Esophagus (tissue), 2 donors: ENCODE measurements at regions not wholly inside any gene's neighbourhood (a gene's known extent, or its start where the extent isn't known, plus 50 kb on each side); places are given as distances from the start of the nearest gene placed in this dataset.

ENCODE experiments used
- H3K27ac ChIP-seq, 2 donors: one replicate each; pipeline ENCODE4 v1.5.1; 2013; ENCODE audit warnings: low read depth in 2 of 2, mild to moderate bottlenecking in 2 of 2, inconsistent platforms in 1 of 2, low read length in 1 of 2, moderate library complexity in 1 of 2
- H3K27me3 ChIP-seq, 2 donors: one replicate each; pipeline ENCODE4 v1.6.1; 2013; ENCODE audit warnings: low read length in 2 of 2, control low read depth in 1 of 2, mild to moderate bottlenecking in 1 of 2; ENCODE audit not compliant: insufficient read depth in 2 of 2, control insufficient read depth in 1 of 2
- H3K36me3 ChIP-seq, 2 donors: one replicate each; pipeline ENCODE4 v1.6.1; 2013; ENCODE audit warnings: low read length in 1 of 2; ENCODE audit not compliant: control insufficient read depth in 2 of 2, insufficient read depth in 2 of 2
- H3K4me1 ChIP-seq, 2 donors: one replicate each; pipeline ENCODE4 v1.6.1; 2013; ENCODE audit warnings: low read length in 1 of 2; ENCODE audit not compliant: control insufficient read depth in 2 of 2, insufficient read depth in 2 of 2
- H3K4me3 ChIP-seq, 2 donors: one replicate each; pipeline ENCODE4 v1.5.1; 2013; ENCODE audit warnings: low read length in 2 of 2, mild to moderate bottlenecking in 2 of 2, low read depth in 1 of 2, moderate library complexity in 1 of 2
- H3K9me3 ChIP-seq, 2 donors: one replicate each; pipeline ENCODE4 v1.6.1; 2013; ENCODE audit warnings: mild to moderate bottlenecking in 2 of 2, low read depth in 1 of 2, low read length in 1 of 2, moderate library complexity in 1 of 2; ENCODE audit not compliant: control insufficient read depth in 2 of 2, insufficient read depth in 1 of 2
- WGBS, 2 donors: extraction: QIAGEN DNeasy Blood & Tissue Kit; methylation state at CpG; one replicate each; pipeline ENCODE4 v1.1.7; 2013; 5-methylcytosine and 5-hydroxymethylcytosine counted together
- donor health status: healthy with polysubstance abuse.
- donor health status: Bipolar disorder and iron deficiency.

DNA sequence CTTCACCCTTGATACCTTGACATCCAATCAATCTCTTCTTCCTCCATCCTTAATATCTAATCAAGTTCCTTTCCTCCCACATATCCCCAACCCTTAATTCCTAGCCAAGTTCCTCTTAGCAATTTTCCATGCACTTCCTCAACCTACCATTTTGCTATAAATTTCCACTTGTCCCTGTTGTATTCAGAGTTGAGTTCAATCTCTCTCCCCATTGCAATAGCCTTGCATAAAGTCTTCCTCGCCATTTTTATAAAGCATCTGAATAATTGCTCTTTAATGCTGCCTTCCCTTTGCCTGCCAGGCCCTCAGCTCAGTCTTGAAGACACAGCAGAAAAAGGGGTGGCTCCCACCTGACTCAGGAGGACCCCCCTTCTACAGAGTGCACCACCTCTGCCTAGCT lies 390.3 kb downstream of the HHIPL2 start:
- Histone ChIP-seq H3K27ac (no peak overlapping the region), H3K27me3 (no peaks in the 10 kb centered on the region), H3K36me3 (no peaks in the 10 kb centered on the region), H3K4me1 (no peaks in the 10 kb centered on the region), H3K9me3 (peaks cover 0 to 3% of the 10 kb centered on the region in 2 donors), H3K4me3 (no peak overlapping the region)
- 89 to 95% methylated on average over 1 of the region's 1 CpG for WGBS, 2 donors

DNA sequence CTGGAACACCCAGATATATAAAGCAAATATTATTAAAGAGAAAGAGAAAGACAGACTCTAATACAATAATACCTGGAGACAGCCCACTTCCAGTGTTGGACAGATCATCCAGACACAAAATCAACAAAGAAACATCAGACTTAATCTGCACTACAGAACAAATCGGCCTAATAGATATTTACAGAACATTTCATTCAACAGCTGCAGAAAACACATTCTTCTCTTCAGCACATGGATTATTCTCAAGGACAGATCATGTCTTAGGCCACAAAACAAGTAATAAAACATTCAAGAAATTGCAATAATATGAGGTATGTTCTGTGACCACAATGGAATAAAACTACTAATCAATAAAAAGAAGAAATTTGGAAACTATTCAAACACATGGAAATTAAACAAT lies 398.3 kb upstream of the DUSP10 start:
- no peaks in the 10 kb centered on the region for H3K4me1 ChIP-seq
- no peak overlapping the region for H3K27ac ChIP-seq
- WGBS, 2 donors: 31 to 33% methylated on average over 1 of the region's 1 CpG
- no peaks in the 10 kb centered on the region for H3K27me3 ChIP-seq
- H3K36me3 ChIP-seq: no peaks in the 10 kb centered on the region
- H3K4me3 ChIP-seq: no peak overlapping the region
- H3K9me3 ChIP-seq: no peaks in the 10 kb centered on the region

DNA sequence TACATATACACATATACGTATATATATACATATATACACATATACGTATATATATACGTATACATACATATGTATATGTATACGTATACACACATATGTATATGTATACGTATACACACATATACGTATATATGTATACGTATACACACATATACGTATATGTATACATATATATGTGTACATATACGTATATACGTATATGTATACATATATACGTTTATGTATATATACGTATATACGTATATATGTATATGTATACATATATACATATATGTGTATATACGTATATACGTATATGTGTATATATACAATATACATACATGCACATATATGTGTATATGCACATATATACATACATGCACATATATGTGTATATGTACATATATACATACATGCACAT lies 396.2 kb upstream of the DUSP10 start:
- Histone ChIP-seq H3K36me3 (no peaks in the 10 kb centered on the region), H3K27me3 (no peaks in the 10 kb centered on the region), H3K27ac (no peak overlapping the region), H3K4me1 (no peaks in the 10 kb centered on the region), H3K4me3 (no peak overlapping the region), H3K9me3 (no peaks in the 10 kb centered on the region)
- 92 to 97% methylated on average over 15 of the region's 15 CpGs for WGBS, 2 donors

DNA sequence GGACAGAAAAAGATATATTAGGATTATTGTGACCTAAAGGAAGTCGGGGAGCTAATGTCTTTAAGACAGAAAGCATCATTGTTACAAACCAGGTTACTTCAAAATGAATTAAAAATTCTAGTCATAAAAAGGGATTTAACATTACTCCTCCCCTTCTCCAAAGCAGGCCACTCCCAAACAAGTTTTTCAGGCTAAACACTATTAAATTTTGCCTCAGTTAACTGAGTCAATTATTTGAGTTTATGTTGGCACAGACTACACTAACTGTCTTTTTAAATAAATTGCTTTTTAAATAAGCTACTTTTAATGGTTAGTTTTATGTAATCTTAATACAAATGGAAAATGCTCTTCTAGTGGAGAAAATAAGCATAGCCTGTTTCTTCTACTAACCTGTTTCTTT lies 395.0 kb upstream of the DUSP10 start:
- 48 to 64% methylated on average over 1 of the region's 1 CpG for WGBS, 2 donors
- no peaks in the 10 kb centered on the region for H3K27me3 ChIP-seq

DNA sequence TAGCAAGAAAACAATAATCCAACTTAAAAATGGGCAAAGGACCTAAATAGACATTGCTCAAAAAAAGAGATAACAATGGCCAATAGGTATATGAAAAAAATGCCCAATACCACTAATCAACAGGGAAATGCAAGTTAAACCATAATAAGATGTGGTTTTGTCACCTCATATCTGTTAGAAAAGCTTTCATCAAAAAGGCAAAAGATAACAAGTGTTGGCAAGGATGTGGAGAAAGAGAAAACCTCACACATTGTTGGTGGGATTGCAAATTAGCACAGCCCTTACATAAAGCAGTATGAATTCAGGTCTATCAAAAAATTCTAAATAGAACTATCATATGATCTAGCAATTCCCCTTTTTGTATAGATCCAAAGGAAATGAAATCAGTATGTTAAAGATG lies 387.2 kb upstream of the DUSP10 start:
- Histone ChIP-seq H3K27me3 (no peaks in the 10 kb centered on the region), H3K36me3 (no peaks in the 10 kb centered on the region), H3K27ac (no peak overlapping the region), H3K4me1 (no peaks in the 10 kb centered on the region), H3K9me3 (no peaks in the 10 kb centered on the region), H3K4me3 (no peak overlapping the region)

More for the DNA sequence above, 395.0 kb upstream of the DUSP10 start:
- Histone ChIP-seq H3K27ac (no peak overlapping the region), H3K36me3 (no peaks in the 10 kb centered on the region), H3K9me3 (no peaks in the 10 kb centered on the region), H3K4me1 (no peaks in the 10 kb centered on the region), H3K4me3 (no peak overlapping the region)

DNA sequence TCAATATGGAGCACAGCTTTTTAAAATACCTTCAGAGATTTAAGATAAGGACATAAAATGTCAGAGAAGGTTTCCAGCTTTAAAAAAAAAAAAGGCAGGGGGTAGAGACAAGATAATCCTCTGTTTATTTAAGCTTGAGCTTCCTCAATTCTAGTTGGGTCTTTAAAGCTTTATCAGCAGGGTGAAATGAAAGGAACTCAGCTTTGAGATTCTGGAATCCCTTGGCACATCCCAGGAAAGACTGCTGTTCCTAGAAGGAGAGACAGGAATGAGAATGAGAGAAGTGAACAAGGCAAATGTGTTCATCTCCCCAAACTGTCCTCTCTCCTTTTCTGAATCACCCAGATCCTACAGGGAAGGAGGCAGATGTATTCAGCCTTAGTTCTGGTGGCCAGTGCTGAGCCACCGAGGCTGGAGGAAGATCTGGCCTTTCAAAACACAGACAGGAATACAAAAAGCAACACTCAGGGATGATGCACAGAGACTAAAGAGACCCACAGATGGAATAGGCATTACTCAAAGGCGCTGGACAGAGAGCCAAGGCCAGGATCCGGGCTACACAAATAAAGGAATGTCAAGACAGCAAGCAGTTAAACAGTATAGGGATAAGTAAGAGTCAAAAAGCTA lies 385.8 kb upstream of the DUSP10 start:
- 65 to 75% methylated on average over 3 of the region's 3 CpGs for WGBS, 2 donors
- H3K27ac ChIP-seq: no peak overlapping the region
- H3K36me3 ChIP-seq: no peaks in the 10 kb centered on the region
- no peak overlapping the region for H3K4me3 ChIP-seq
- no peaks in the 10 kb centered on the region for H3K4me1 ChIP-seq
- no peaks in the 10 kb centered on the region for H3K27me3 ChIP-seq
- no peaks in the 10 kb centered on the region for H3K9me3 ChIP-seq

DNA sequence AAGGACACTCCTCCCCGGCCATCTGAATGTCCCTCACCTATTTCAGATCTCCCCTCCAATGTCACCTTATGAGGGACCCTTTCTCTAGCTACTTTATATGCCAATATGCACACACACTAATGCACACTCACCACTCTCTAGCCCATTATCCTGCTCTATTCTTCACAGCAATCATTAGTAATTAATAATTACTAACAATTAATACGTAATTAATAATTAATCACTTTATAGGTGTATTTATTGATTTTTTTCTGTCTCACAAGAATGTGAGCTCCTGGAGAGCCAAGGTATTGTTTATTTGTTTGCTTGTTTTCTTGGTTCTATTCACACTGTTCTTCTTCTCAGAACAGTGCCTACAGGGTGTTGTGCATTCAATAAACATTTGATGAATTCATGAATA lies 385.2 kb upstream of the DUSP10 start:
- Histone ChIP-seq H3K36me3 (no peaks in the 10 kb centered on the region), H3K27ac (no peak overlapping the region), H3K9me3 (no peaks in the 10 kb centered on the region), H3K4me1 (no peaks in the 10 kb centered on the region), H3K27me3 (no peaks in the 10 kb centered on the region), H3K4me3 (no peak overlapping the region)
- WGBS, 2 donors: 78 to 80% methylated on average over 2 of the region's 2 CpGs

DNA sequence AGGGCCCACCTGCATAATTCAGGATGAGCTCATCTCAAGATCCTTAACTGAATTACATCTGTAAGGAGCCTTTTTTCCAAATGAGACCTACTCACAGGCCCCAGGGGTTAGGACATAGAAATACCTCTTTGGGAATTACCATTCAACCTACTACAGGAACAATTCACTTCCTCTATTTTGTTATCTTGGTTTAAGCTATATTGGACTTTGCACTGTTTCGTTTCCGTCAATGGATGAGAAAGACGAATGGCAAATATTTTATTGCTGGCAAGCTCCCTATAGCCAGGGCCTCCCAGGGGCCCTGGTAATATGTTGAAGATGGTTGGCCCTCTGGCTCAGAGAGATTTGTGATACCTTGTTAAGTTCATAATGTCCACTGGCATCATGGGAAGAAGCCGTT lies 384.2 kb upstream of the DUSP10 start:
- WGBS, 2 donors: 78 to 88% methylated on average over 4 of the region's 4 CpGs
- no peaks in the 10 kb centered on the region for H3K27me3 ChIP-seq

DNA sequence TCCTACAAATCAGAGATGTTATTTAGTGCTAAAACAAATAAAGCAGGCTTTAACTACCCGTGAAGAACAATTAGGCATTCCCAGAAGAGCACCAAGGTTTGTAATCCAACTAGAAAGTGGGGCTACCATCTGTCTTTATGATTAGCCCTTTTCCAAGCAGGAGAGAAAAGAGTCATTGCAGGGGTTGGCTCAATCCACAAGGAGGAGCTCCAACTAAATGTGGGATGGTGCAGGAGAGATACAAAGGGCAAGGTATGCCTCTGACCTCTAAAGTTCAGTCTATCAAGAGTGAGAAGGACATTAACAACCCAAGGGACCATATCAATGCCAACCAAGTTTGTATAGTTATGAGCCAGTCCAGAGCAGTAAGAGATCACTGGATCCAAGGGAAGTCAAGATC lies 382.7 kb upstream of the DUSP10 start:
- H3K27me3 ChIP-seq: no peaks in the 10 kb centered on the region
- H3K36me3 ChIP-seq: no peaks in the 10 kb centered on the region
- no peak overlapping the region for H3K27ac ChIP-seq
- no peak overlapping the region for H3K4me3 ChIP-seq
- WGBS, 2 donors: 28 to 33% methylated on average over 1 of the region's 1 CpG
- H3K9me3 ChIP-seq: no peaks in the 10 kb centered on the region
- no peaks in the 10 kb centered on the region for H3K4me1 ChIP-seq

More for the DNA sequence above, 384.2 kb upstream of the DUSP10 start:
- Histone ChIP-seq H3K9me3 (no peaks in the 10 kb centered on the region), H3K36me3 (no peaks in the 10 kb centered on the region), H3K4me3 (no peak overlapping the region), H3K4me1 (no peaks in the 10 kb centered on the region), H3K27ac (no peak overlapping the region)

DNA sequence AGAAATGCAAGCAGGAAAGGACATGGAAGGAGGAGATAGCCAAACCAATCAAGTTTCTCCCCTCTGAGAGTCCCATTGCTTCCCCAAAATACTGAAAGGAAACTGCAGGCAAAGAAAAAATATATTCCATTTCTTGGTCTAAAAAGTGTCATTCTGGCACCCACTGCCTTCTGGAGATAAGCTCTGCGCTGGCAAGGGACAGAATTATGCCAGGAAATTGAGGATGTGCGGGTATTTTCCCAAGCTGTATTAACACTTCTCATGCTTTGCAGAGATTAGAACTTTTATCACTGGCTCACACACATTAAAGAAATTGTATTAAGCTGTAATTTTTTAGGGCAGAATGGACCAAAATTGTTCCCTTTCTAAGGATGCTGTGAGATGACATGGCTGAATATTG lies 381.2 kb upstream of the DUSP10 start:
- Histone ChIP-seq H3K4me3 (no peak overlapping the region), H3K4me1 (no peaks in the 10 kb centered on the region), H3K27me3 (no peaks in the 10 kb centered on the region), H3K9me3 (no peaks in the 10 kb centered on the region), H3K27ac (no peak overlapping the region), H3K36me3 (no peaks in the 10 kb centered on the region)
- 85 to 88% methylated on average over 2 of the region's 2 CpGs for WGBS, 2 donors
